Renal pelvis (tissue), 1 donor: ENCODE measurements at regions not wholly inside any gene's neighbourhood (a gene's known extent, or its start where the extent isn't known, plus 50 kb on each side); places are given as distances from the start of the nearest gene placed in this dataset.
"Not testable (repeated sequence)": the region's sequence is repeated elsewhere in the genome, so short reads cannot be mapped to it uniquely, and the experiment has no call there.

ENCODE experiments used
- DNase-seq: peaks from one replicate; pipeline ENCODE4 v3.0.0-alpha.2; 2013

DNA sequence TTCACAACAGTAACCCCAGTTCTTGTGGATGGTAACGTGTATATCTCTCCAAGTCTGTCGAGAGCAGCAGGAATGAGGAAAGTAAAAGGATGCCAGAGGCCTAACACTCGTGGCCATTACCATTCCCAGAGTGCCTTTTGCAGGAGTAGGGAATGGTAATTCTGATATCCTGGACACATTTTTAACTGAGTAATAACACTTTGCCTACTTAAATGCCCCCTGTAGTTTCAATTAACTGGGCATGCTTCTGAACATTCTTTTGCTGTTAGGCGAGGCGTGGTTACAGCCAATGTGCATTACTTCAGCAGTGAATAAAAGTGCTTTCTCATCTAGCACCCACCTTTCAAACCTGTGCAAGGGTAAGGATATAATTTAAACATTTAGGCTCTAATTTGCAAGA is 258.5 kb upstream of the ADGRL2 start:
- no peak for DNase-seq

GRCh38 chr1:81540216-81540615 is 260.5 kb upstream of the ADGRL2 start:
- DNase-seq: no peak

GRCh38 chr1:81529014-81529413 is 271.7 kb upstream of the ADGRL2 start:
- no peak for DNase-seq

DNA sequence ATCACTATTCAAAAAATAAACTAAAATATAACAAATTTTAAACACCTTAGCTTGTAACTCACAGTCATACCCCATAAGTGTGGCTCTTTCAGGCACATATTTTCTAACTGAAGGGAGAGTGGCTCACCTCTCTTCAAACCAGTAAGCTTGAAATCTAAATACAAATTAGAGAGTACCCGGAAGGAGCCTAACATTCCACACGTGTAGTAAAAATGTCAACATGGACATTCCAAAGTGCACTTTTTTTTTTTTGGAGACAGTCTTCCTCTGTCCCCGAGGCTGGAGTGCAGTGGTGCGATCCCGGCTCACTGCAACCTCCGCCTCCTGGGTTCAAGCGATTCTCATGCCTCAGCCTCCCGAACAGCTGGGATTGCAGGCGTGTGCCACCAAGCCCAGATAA is 275.6 kb upstream of the ADGRL2 start:
- DNase-seq: no peak

- no peak for DNase-seq
Measured at GRCh38 chr1:81519987-81520386, 280.7 kb upstream of the ADGRL2 start.

DNA sequence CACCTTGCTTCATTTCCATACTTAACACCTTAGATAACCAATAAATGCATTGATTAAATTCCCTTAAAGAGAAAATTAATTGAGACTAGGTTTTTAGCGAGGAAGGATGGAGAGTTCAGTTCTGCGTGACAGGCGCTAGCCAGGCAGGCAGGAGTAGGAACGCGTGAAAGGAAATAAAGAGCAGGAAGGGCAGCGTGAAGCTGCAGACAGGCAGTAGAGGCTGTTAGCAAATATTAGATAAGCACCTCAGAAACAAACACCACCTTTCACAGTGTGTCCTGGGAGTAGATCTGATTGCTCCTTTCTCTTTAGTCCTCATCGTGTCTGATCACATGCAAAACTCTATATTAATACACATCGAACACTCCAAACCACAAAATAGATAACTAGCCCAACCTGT is 282.7 kb upstream of the ADGRL2 start:
- DNase-seq: no peak

- no peak for DNase-seq
Measured at GRCh38 chr1:81513796-81514354, 286.9 kb upstream of the ADGRL2 start.

DNA sequence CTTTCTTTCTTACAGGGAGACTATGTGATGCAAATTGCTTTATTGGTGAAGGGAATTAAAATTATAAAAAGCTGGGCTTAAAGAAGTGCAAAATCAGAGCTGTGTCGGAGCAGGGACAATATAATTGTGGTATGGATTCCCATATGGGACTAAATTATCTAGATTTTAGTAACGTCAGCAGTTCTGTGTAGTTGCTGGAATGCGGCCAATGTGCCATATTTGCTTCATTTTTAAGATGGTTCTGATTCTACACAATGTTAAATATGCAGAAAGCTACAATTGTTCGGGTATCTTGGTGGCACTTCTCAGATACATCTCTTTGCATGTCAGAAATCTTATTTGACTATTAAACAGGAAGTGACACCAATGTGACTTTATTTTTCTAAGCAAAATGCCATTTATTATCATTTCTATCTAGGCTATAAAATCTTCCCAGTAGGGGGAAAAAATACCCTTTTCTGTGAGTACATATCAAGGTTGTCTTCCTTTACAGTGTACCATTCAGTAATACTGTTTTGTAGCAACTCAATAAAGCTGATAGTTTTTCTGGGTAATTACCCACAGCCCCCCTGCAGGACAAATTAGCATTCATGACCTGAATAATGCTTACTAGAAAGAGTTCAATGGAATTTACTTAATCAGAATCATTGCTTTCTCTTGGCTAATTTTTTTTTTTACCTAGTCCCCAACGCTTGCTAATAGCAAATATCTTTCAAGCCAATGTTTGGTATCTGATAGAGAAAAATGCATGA is 288.3 kb upstream of the ADGRL2 start:
- no peak for DNase-seq

DNA sequence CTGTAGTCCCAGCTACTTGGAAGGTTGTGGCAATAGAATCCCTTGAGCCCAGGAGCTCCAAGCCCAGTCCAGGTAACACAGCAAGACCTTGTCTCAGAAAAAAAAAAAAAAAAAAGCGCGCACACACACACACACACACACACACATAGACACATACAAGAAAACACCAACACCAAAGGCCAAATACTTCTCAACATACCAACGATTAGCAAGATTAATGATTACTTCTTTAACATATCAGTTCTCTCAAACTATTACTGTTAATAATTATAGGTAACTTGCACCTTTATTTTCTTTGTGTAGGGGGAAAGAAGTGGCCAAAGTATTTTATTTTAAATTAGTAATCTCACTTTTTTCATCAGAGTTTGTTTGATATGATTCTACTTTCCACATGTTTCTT is 289.5 kb upstream of the ADGRL2 start:
- no peak for DNase-seq

DNA sequence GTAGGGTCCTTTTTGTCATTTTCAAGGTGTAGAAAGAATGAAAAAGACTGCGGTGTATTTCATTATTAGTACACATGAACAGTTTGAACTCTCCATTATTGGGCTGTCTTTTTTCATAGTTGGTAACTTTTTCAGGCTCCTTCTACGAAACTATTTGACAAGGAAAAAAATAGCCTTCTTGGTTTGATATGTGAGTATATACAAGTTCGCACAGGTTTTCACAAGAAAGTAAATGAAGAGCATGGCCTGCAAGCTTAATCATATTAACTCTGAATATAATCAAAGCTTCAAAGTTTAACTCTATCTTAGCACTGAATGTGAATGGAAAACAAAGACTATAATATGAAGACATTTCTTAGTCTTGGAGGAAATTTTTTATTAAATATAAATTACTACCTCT is 290.0 kb upstream of the ADGRL2 start:
- DNase-seq: no peak

GRCh38 chr1:81509594-81509993 is 291.1 kb upstream of the ADGRL2 start:
- no peak for DNase-seq

- DNase-seq: no peak
Measured at GRCh38 chr1:81506699-81507098, 294.0 kb upstream of the ADGRL2 start.

GRCh38 chr1:81505831-81506230 is 294.9 kb upstream of the ADGRL2 start:
- DNase-seq: no peak

DNA sequence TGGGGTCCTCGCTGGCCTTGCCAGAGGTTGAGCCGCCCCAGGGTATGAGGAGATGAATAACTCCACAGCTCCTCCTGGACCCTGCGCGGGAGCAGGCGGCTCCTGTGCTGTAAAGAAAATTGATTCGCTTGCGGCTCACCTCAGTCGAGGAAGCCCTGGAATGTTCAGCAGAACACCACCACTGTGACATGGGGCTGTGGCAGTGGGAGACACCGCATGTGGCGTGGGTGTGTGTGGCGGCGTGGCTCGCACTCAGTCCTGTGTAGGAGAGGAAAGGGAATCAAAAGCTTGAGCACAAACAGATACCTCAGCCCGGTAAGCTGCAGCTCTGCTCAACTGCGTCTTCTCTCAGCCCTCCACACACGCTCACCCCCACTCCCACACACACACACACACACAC is 295.9 kb upstream of the ADGRL2 start:
- not testable (repeated sequence) for DNase-seq

- not testable (repeated sequence) for DNase-seq
Measured at GRCh38 chr1:81502705-81503104, 298.0 kb upstream of the ADGRL2 start.

- not testable (repeated sequence) for DNase-seq
Measured at GRCh38 chr1:81501485-81501884, 299.2 kb upstream of the ADGRL2 start.

- DNase-seq: no peak
Measured at GRCh38 chr1:81499487-81499886, 301.2 kb upstream of the ADGRL2 start.

- DNase-seq: peak; percentile 57
Measured at GRCh38 chr1:81498471-81499462, 302.0 kb upstream of the ADGRL2 start.

GRCh38 chr1:81496349-81496748 is 304.4 kb upstream of the ADGRL2 start:
- DNase-seq: no peak

- no peak for DNase-seq
Measured at GRCh38 chr1:81493102-81493869, 307.4 kb upstream of the ADGRL2 start.

GRCh38 chr1:81492628-81493027 is 308.1 kb upstream of the ADGRL2 start:
- no peak for DNase-seq

DNA sequence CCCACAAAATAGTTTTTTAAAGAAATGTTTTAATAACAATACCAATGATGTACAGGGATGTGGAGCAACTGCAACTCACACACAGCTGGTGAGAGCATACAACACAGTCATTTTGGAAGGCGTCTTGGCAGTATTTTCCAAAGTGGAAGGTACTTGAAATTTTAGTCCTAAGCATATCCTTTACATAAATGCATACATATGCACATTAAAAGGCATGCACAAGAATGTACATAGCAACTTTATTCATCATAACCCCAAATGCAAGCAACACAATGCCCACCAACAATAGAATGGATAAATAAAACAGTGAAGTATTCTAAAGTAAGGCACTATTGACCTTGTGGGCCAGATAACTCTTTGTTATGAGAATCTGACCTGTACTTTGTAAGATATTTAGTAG is 310.1 kb upstream of the ADGRL2 start:
- no peak for DNase-seq
